DOHH2 (cell line): ENCODE measurements at regions not wholly inside any gene's neighbourhood (a gene's known extent, or its start where the extent isn't known, plus 50 kb on each side); places are given as distances from the start of the nearest gene placed in this dataset.

Experiments
- EZH2phosphoT487 ChIP-seq: fragments of 200-600 bp; sonication (generic); IDR thresholded peaks from 2 replicates; pipeline ENCODE4 v1.6.1; 2017; ENCODE audit warnings: borderline replicate concordance, mild to moderate bottlenecking, antibody characterized with exemption, low read length, moderate library complexity, mixed read lengths
- TF ChIP-seq, protein P1 (sequence below): fragments of 200-600 bp; sonication (generic); IDR thresholded peaks from one replicate; pipeline ENCODE4 v1.5.1; 2014; ENCODE audit warnings: antibody characterized with exemption, mild to moderate bottlenecking, low read depth, low read length; ENCODE audit not compliant: poor library complexity, severe bottlenecking

DNA sequence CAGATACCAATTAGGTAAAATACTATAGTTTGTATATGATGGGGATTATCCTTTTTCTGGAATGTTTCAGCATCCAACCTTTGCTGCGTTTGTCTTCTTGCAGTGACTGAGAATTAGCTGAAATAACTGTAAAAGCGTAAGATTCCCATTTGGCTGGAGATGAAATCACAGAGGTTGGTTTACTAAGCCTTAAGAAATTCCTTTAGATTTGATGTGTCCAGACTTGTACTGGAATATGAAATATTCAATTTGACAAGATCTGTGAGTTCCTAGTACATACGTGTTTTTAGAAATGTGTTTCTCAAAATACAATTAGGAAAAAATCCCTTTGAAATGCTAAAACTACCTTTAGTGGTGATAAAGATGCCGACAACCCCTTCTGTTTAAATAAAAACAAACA lies 286.0 kb upstream of the DMRT1 start:
- TF ChIP-seq, protein P1, sequence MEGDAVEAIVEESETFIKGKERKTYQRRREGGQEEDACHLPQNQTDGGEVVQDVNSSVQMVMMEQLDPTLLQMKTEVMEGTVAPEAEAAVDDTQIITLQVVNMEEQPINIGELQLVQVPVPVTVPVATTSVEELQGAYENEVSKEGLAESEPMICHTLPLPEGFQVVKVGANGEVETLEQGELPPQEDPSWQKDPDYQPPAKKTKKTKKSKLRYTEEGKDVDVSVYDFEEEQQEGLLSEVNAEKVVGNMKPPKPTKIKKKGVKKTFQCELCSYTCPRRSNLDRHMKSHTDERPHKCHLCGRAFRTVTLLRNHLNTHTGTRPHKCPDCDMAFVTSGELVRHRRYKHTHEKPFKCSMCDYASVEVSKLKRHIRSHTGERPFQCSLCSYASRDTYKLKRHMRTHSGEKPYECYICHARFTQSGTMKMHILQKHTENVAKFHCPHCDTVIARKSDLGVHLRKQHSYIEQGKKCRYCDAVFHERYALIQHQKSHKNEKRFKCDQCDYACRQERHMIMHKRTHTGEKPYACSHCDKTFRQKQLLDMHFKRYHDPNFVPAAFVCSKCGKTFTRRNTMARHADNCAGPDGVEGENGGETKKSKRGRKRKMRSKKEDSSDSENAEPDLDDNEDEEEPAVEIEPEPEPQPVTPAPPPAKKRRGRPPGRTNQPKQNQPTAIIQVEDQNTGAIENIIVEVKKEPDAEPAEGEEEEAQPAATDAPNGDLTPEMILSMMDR: no peak
- no peak for TF ChIP-seq EZH2phosphoT487
